ENCODE measurements at regions not wholly inside any gene's neighbourhood (a gene's known extent, or its start where the extent isn't known, plus 50 kb on each side); places are given as distances from the start of the nearest gene placed in this dataset.

DNA sequence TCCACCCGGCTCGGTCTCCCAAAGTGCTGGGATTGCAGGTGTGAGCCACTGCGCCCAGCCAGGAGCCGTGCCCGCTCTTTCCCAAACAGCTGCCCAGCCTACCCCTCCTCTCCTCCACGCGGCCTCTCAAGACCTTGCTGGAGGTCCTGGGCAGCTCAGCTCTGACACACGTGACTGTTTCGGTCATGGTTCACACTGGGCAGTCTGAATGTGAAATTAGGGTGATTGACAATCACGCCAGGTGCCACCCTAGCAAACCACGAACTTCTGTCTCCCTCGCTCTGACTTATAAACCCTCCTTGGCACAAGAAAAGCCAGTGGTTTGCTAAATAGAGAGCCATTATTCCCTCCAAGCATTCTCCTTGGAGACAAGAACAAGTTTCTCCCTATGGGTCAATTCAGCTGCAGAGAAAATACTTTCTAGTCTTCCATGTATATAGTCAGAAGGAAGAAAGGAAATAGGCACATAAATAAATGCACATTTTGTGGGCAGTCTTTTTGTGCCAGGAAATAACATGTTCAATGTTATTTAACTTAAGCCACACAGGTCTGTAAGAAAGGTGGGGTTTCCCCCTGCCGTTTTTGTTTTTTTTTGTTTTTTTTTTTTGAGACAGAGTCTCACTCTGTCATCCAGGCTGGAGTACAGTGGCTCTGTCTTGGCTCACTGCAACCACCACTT lies 121.9 kb upstream of the MEF2A start:
- TF ChIP-seq, protein P1, sequence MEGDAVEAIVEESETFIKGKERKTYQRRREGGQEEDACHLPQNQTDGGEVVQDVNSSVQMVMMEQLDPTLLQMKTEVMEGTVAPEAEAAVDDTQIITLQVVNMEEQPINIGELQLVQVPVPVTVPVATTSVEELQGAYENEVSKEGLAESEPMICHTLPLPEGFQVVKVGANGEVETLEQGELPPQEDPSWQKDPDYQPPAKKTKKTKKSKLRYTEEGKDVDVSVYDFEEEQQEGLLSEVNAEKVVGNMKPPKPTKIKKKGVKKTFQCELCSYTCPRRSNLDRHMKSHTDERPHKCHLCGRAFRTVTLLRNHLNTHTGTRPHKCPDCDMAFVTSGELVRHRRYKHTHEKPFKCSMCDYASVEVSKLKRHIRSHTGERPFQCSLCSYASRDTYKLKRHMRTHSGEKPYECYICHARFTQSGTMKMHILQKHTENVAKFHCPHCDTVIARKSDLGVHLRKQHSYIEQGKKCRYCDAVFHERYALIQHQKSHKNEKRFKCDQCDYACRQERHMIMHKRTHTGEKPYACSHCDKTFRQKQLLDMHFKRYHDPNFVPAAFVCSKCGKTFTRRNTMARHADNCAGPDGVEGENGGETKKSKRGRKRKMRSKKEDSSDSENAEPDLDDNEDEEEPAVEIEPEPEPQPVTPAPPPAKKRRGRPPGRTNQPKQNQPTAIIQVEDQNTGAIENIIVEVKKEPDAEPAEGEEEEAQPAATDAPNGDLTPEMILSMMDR (IDR thresholded peaks at IDR 0.05) = no peak
- no peak for TF ChIP-seq POLR2A (IDR thresholded peaks at IDR 0.05)
